ENCODE measurements at regions not wholly inside any gene's neighbourhood (a gene's known extent, or its start where the extent isn't known, plus 50 kb on each side); places are given as distances from the start of the nearest gene placed in this dataset.
A peak's percentile ranks its signal among the peaks of the same experiment; 100 is the strongest.
"Not testable (repeated sequence)": the region's sequence is repeated elsewhere in the genome, so short reads cannot be mapped to it uniquely, and the experiment has no call there.

DNA sequence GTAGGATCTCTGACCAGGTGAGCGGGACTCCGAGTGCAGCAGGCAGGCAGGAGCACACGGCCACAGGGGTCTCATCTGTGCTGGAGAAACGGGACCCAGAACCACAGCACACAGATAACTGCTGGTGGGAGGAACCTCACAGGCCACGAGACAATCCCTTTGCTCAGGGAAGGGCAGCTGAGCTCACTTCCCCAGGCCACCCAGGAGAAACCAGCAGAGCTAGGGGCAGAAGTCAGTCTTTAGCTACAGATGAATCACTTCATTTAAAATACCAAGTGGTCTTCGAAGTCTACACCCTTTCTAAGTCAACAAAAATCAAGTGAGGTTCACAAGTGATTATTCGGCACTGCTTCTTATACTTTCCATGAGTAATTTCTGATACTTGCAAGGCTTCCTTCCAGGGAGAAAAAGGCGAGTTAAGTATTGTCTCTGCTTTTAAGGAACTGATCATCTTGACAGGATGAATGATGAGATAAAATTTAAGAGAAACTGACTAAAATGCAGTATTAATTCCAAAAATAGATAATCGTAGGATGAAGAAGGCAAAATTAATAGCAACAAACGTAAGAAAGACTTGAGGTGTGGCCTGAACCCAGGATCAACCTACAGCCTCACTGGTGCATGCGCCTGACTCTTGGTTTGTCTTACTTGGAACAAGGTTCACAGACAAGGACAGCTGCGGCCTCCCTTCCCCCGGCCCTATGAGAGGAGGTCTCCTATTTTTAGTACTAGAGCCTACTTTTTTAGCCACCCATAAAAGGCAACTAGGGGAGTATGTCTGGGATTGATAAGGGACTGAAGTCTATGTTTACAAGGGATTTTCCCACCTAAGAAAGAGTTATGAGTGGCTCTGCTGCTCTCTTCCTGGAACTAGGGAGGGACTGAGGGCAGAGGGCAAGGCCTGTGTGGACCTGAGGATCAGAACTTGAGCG is 233.6 kb downstream of the TTLL2 start:
- no peaks in the 10 kb centered on the region for H3K27me3 ChIP-seq
- H3K9me3 ChIP-seq: peaks cover 0 to 22% (median 6%) of the 10 kb centered on the region in 4 donors
- TF ChIP-seq CTCF (IDR thresholded peaks at IDR 0.05) (no peak), POLR2A (IDR thresholded peaks at IDR 0.05) (no peak), EP300 (IDR thresholded peaks at IDR 0.05) (no peak)
- no peak for DNase-seq (ENCODE audit: low spot score in 2 of 2)
- 56 to 58% methylated on average over 14 of the region's 14 CpGs for WGBS, 2 donors
- H3K4me3 ChIP-seq: no peak overlapping the region
- H3K27ac ChIP-seq: peak overlapping the region in 3 of 4 donors; percentile 47 to 74 (median 47)
- H3K36me3 ChIP-seq: no peaks in the 10 kb centered on the region
- H3K4me1 ChIP-seq: peaks cover 0 to 31% (median 0%) of the 10 kb centered on the region in 4 donors

GRCh38 chr6:167559675-167560479 is 235.0 kb downstream of the TTLL2 start:
- no peaks in the 10 kb centered on the region for H3K36me3 ChIP-seq
- no peak overlapping the region for H3K4me3 ChIP-seq
- 67 to 70% methylated on average over 15 of the region's 15 CpGs for WGBS, 2 donors
- no peaks in the 10 kb centered on the region for H3K27me3 ChIP-seq
- DNase-seq (ENCODE audit: low spot score in 2 of 2): peak in 1 of 2 donors; percentile 4
- H3K27ac ChIP-seq: peak overlapping the region in 1 of 4 donors; percentile 29
- no peak for TF ChIP-seq CTCF (IDR thresholded peaks at IDR 0.05)
- no peak for TF ChIP-seq POLR2A (IDR thresholded peaks at IDR 0.05)
- TF ChIP-seq EP300 (IDR thresholded peaks at IDR 0.05): no peak
- H3K9me3 ChIP-seq: peaks cover 0 to 18% (median 6%) of the 10 kb centered on the region in 4 donors
- peaks cover 0 to 29% (median 0%) of the 10 kb centered on the region in 4 donors for H3K4me1 ChIP-seq

- DNase-seq (ENCODE audit: low spot score in 2 of 2): peak in 1 of 2 donors; percentile 3
- TF ChIP-seq POLR2A (IDR thresholded peaks at IDR 0.05) (no peak), CTCF (IDR thresholded peaks at IDR 0.05) (no peak), EP300 (IDR thresholded peaks at IDR 0.05) (no peak)
- Histone ChIP-seq H3K4me3 (no peak overlapping the region), H3K4me1 (peaks cover 0 to 36% (median 0%) of the 10 kb centered on the region in 4 donors), H3K27me3 (no peaks in the 10 kb centered on the region), H3K36me3 (no peaks in the 10 kb centered on the region), H3K27ac (peak overlapping the region in 1 of 4 donors; percentile 9), H3K9me3 (peaks cover 0 to 9% (median 3%) of the 10 kb centered on the region in 4 donors)
- WGBS, 2 donors: 85 to 95% methylated on average over 13 of the region's 13 CpGs
These were observed 236.0 kb downstream of the TTLL2 start for GRCh38 chr6:167560673-167561569.

GRCh38 chr6:167562862-167563261 is 238.0 kb downstream of the TTLL2 start:
- H3K36me3 ChIP-seq; DNase-seq (ENCODE audit: low spot score in 2 of 2); H3K9me3 ChIP-seq; H3K4me3 ChIP-seq; H3K27ac ChIP-seq; H3K27me3 ChIP-seq: not testable (repeated sequence)
- WGBS, 2 donors: 77 to 78% methylated on average over 6 of the region's 6 CpGs
- H3K4me1 ChIP-seq: peaks cover 0 to 50% (median 3%) of the 10 kb centered on the region in 4 donors

Data from tibial nerve (tissue), 4 donors.